ENCODE measurements at regions not wholly inside any gene's neighbourhood (a gene's known extent, or its start where the extent isn't known, plus 50 kb on each side); places are given as distances from the start of the nearest gene placed in this dataset.

GRCh38 chr1:209106237-209106741, 477.2 kb upstream of the CAMK1G start:
- no peak for TF ChIP-seq EZH2 (IDR thresholded peaks at IDR 0.05; ENCODE audit: insufficient read depth, poor library complexity, severe bottlenecking)
- TF ChIP-seq EZH2phosphoT487 (IDR thresholded peaks at IDR 0.05; ENCODE audit: insufficient read depth, low read depth): no peak
